ENCODE measurements at regions not wholly inside any gene's neighbourhood (a gene's known extent, or its start where the extent isn't known, plus 50 kb on each side); places are given as distances from the start of the nearest gene placed in this dataset.

- Mint-ChIP-seq H3K36me3 (ENCODE audit: insufficient read depth) (no peaks in the 10 kb centered on the region), H3K9me3 (peaks cover 16% of the 10 kb centered on the region), H3K4me3 (no peak overlapping the region), H3K27me3 (no peaks in the 10 kb centered on the region), H3K27ac (ENCODE audit: low read depth) (no peak overlapping the region), H3K4me1 (no peaks in the 10 kb centered on the region)
- ATAC-seq (replicated peaks; ENCODE audit: extremely low read depth, poor library complexity, severe bottlenecking) = no peak
- DNase-seq (ENCODE audit: low spot score in 2 of 2) = no peak
Observed at GRCh38 chr15:46409841-46410301, 775.0 kb downstream of the SQOR start.

DNA sequence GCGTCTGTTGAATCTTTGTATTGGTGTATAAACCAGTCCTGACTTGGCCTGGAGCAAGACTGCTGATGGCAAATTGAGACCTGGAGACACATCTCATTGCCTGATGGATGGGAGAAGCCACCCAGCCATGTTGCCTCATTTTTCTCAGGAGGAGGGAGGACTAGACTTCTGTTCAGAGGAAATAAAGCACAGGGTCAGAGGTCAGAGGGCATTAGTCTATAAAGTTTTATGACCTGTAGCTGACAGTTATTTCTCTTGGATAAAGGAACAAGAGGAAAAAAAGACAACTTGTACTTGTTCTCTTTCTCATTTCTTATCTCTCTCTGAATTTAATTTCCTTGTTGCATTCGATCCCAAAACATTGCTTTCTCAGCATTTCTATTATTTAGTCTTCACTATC, 775.9 kb downstream of the SQOR start:
- no peaks in the 10 kb centered on the region for H3K36me3 Mint-ChIP-seq (ENCODE audit: insufficient read depth)
- DNase-seq (ENCODE audit: low spot score in 2 of 2) (no peak), ATAC-seq (replicated peaks; ENCODE audit: extremely low read depth, poor library complexity, severe bottlenecking) (no peak)
- H3K9me3 Mint-ChIP-seq = peaks cover 16% of the 10 kb centered on the region
- no peaks in the 10 kb centered on the region for H3K27me3 Mint-ChIP-seq
- H3K4me1 Mint-ChIP-seq = no peaks in the 10 kb centered on the region
- no peak overlapping the region for H3K27ac Mint-ChIP-seq (ENCODE audit: low read depth)
- H3K4me3 Mint-ChIP-seq = no peak overlapping the region

DNA sequence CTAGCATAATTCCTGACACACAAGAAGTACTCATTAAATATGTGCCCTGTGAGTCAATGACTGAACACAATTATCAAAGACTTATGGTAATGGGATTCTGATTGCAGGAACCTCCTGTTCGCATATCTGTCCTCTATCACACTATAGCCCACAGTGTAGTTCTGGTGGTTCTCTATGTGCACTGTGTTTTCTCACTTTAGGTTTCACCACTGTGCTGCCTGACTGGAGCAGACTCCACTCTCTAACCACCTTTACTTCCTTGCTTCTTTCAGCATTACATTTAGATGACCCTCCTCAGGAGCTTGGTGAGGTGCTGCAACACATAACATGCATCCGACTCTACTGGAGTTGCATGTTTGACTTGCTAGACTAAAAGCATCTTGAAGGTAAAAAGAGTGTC, 777.1 kb downstream of the SQOR start:
- Mint-ChIP-seq H3K4me3 (no peak overlapping the region), H3K4me1 (no peaks in the 10 kb centered on the region), H3K27me3 (no peaks in the 10 kb centered on the region), H3K36me3 (ENCODE audit: insufficient read depth) (no peaks in the 10 kb centered on the region), H3K9me3 (peaks cover 16% of the 10 kb centered on the region), H3K27ac (ENCODE audit: low read depth) (no peak overlapping the region)
- DNase-seq (ENCODE audit: low spot score in 2 of 2) (no peak), ATAC-seq (replicated peaks; ENCODE audit: extremely low read depth, poor library complexity, severe bottlenecking) (no peak)

DNA sequence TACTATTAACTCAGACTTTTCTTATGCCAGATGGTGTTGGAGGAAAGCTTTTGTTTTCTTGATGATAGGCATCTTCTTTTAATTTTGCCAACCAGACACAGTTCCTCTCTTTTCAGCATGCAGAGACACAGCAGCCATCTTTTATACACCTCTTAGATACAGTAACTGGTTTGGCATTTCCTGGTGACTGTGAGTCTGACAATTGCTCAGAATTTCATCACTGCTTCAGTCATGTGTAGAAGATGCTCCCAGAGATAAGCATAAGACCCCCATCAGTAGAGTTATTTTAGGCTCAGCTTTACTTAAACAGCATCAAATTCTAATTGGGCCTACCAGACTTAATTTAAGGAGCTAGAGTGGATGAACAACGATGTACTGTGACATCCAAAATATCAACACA, 779.0 kb downstream of the SQOR start:
- no peaks in the 10 kb centered on the region for H3K4me1 Mint-ChIP-seq
- DNase-seq (ENCODE audit: low spot score in 2 of 2) = no peak
- H3K4me3 Mint-ChIP-seq = no peak overlapping the region
- no peak for ATAC-seq (replicated peaks; ENCODE audit: extremely low read depth, poor library complexity, severe bottlenecking)
- no peaks in the 10 kb centered on the region for H3K27me3 Mint-ChIP-seq
- H3K36me3 Mint-ChIP-seq (ENCODE audit: insufficient read depth) = no peaks in the 10 kb centered on the region
- no peak overlapping the region for H3K27ac Mint-ChIP-seq (ENCODE audit: low read depth)
- H3K9me3 Mint-ChIP-seq = peaks cover 21% of the 10 kb centered on the region

- H3K36me3 Mint-ChIP-seq (ENCODE audit: insufficient read depth) = no peaks in the 10 kb centered on the region
- no peak for ATAC-seq (replicated peaks; ENCODE audit: extremely low read depth, poor library complexity, severe bottlenecking)
Observed at GRCh38 chr15:46416544-46416943, 781.7 kb downstream of the SQOR start.

GRCh38 chr15:46420990-46421389, 786.2 kb downstream of the SQOR start:
- Mint-ChIP-seq H3K4me3 (no peak overlapping the region), H3K4me1 (no peaks in the 10 kb centered on the region), H3K9me3 (peaks cover 12% of the 10 kb centered on the region), H3K36me3 (ENCODE audit: insufficient read depth) (no peaks in the 10 kb centered on the region), H3K27me3 (no peaks in the 10 kb centered on the region), H3K27ac (ENCODE audit: low read depth) (no peak overlapping the region)
- DNase-seq (ENCODE audit: low spot score in 2 of 2) = no peak
- ATAC-seq (replicated peaks; ENCODE audit: extremely low read depth, poor library complexity, severe bottlenecking) = no peak

More at GRCh38 chr15:46416544-46416943, 781.7 kb downstream of the SQOR start:
- Mint-ChIP-seq H3K27me3 (no peaks in the 10 kb centered on the region), H3K4me3 (no peak overlapping the region), H3K27ac (ENCODE audit: low read depth) (no peak overlapping the region), H3K4me1 (no peaks in the 10 kb centered on the region), H3K9me3 (peaks cover 16% of the 10 kb centered on the region)
- DNase-seq (ENCODE audit: low spot score in 2 of 2) = no peak

GRCh38 chr15:46441294-46442062, 806.6 kb downstream of the SQOR start:
- no peaks in the 10 kb centered on the region for H3K27me3 Mint-ChIP-seq
- no peak overlapping the region for H3K27ac Mint-ChIP-seq (ENCODE audit: low read depth)
- no peaks in the 10 kb centered on the region for H3K4me1 Mint-ChIP-seq
- no peak for ATAC-seq (replicated peaks; ENCODE audit: extremely low read depth, poor library complexity, severe bottlenecking)
- H3K4me3 Mint-ChIP-seq = no peak overlapping the region
- DNase-seq (ENCODE audit: low spot score in 2 of 2) = no peak
- peaks cover 21% of the 10 kb centered on the region for H3K9me3 Mint-ChIP-seq
- H3K36me3 Mint-ChIP-seq (ENCODE audit: insufficient read depth) = peaks cover 2% of the 10 kb centered on the region

GRCh38 chr15:46442184-46442583, 807.4 kb downstream of the SQOR start:
- no peak overlapping the region for H3K27ac Mint-ChIP-seq (ENCODE audit: low read depth)
- no peaks in the 10 kb centered on the region for H3K4me1 Mint-ChIP-seq
- no peaks in the 10 kb centered on the region for H3K27me3 Mint-ChIP-seq
- peaks cover 21% of the 10 kb centered on the region for H3K9me3 Mint-ChIP-seq
- DNase-seq (ENCODE audit: low spot score in 2 of 2) (no peak), ATAC-seq (replicated peaks; ENCODE audit: extremely low read depth, poor library complexity, severe bottlenecking) (no peak)
- no peak overlapping the region for H3K4me3 Mint-ChIP-seq
- H3K36me3 Mint-ChIP-seq (ENCODE audit: insufficient read depth) = peaks cover 2% of the 10 kb centered on the region

DNA sequence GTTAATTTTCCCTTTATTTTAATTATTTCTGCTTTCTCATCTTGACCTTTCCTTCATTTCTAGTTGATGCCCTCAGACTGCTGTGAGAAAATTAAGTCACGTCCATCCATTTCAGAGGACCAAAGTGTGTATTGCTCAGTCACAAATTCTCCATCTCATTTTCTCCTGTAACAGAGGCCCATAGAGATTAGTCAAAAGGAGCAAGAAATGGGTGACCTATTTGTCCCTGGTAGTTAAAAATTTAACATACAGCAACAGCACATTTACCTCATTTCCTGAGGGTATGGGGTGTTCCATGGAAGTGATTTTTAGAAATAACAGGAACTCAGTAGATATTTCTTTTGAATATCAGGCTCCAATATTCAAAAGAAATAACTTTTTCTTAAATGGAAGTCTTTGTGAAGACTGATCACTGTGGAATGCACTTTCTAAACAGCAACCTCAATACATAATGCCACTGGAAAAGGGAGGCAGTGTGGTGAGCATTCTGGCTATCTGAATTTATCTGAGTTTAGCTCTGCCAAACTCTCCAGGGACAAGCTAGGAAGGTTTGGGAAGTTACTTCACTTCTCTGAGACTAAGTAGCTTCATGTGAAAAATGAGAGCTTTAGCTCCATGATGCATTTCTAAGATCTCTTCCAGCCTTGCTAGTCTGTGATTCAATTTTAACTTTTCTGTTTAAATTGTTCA, 808.2 kb downstream of the SQOR start:
- H3K36me3 Mint-ChIP-seq (ENCODE audit: insufficient read depth) = peaks cover 2% of the 10 kb centered on the region
- no peaks in the 10 kb centered on the region for H3K4me1 Mint-ChIP-seq
- no peak overlapping the region for H3K4me3 Mint-ChIP-seq
- no peak overlapping the region for H3K27ac Mint-ChIP-seq (ENCODE audit: low read depth)
- peaks cover 21% of the 10 kb centered on the region for H3K9me3 Mint-ChIP-seq
- no peak for DNase-seq (ENCODE audit: low spot score in 2 of 2)
- no peak for ATAC-seq (replicated peaks; ENCODE audit: extremely low read depth, poor library complexity, severe bottlenecking)
- H3K27me3 Mint-ChIP-seq = no peaks in the 10 kb centered on the region

- no peaks in the 10 kb centered on the region for H3K36me3 Mint-ChIP-seq (ENCODE audit: insufficient read depth)
- H3K9me3 Mint-ChIP-seq = peaks cover 22% of the 10 kb centered on the region
- ATAC-seq (replicated peaks; ENCODE audit: extremely low read depth, poor library complexity, severe bottlenecking) (no peak), DNase-seq (ENCODE audit: low spot score in 2 of 2) (no peak)
- no peak overlapping the region for H3K4me3 Mint-ChIP-seq
- H3K27me3 Mint-ChIP-seq = no peaks in the 10 kb centered on the region
- H3K27ac Mint-ChIP-seq (ENCODE audit: low read depth) = no peak overlapping the region
- no peaks in the 10 kb centered on the region for H3K4me1 Mint-ChIP-seq
Observed at GRCh38 chr15:46450112-46450809, 815.4 kb downstream of the SQOR start.

- no peak for DNase-seq (ENCODE audit: low spot score in 2 of 2)
- no peaks in the 10 kb centered on the region for H3K36me3 Mint-ChIP-seq (ENCODE audit: insufficient read depth)
- no peaks in the 10 kb centered on the region for H3K27me3 Mint-ChIP-seq
- H3K4me1 Mint-ChIP-seq = no peaks in the 10 kb centered on the region
- H3K4me3 Mint-ChIP-seq = no peak overlapping the region
- ATAC-seq (replicated peaks; ENCODE audit: extremely low read depth, poor library complexity, severe bottlenecking) = no peak
- no peak overlapping the region for H3K27ac Mint-ChIP-seq (ENCODE audit: low read depth)
- peaks cover 18% of the 10 kb centered on the region for H3K9me3 Mint-ChIP-seq
Observed at GRCh38 chr15:46450810-46451182, 816.0 kb downstream of the SQOR start.

DNA sequence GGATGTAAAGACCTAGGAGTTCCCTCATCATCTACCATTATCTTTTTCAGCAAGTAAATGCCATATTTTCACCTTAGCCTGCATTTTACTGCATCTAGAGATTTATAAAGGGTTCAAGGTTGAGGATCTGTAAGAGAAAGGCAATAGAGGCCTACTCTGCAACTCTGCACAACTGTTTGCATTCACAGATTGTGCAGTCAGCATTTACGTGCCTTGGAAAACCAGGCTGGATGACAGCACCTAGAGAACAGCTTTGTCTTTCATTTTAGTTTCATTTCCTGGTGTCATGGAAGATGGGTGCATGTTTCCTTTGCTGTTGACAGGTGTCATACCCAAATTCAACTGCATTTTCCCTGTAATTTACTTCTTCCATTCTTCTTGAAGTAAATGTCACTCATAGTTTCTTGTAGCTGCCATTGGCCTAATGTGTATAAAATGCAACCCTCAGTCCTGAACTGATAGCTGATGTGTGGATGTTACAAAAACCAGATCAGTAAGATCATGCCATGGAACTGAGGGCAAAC, 817.5 kb downstream of the SQOR start:
- DNase-seq (ENCODE audit: low spot score in 2 of 2) (no peak), ATAC-seq (replicated peaks; ENCODE audit: extremely low read depth, poor library complexity, severe bottlenecking) (no peak)
- Mint-ChIP-seq H3K27ac (ENCODE audit: low read depth) (no peak overlapping the region), H3K27me3 (no peaks in the 10 kb centered on the region), H3K4me3 (no peak overlapping the region), H3K4me1 (no peaks in the 10 kb centered on the region), H3K36me3 (ENCODE audit: insufficient read depth) (no peaks in the 10 kb centered on the region), H3K9me3 (peaks cover 18% of the 10 kb centered on the region)

All from central memory CD8-positive, alpha-beta T cell (primary cell).